Inferior parietal cortex (tissue), 1 donor: ENCODE measurements at regions not wholly inside any gene's neighbourhood (a gene's known extent, or its start where the extent isn't known, plus 50 kb on each side); places are given as distances from the start of the nearest gene placed in this dataset.

Experiments
- DNase-seq: peaks from one replicate; pipeline ENCODE4 v3.0.0-alpha.2; 2016; ENCODE audit errors: extremely low spot score

DNA sequence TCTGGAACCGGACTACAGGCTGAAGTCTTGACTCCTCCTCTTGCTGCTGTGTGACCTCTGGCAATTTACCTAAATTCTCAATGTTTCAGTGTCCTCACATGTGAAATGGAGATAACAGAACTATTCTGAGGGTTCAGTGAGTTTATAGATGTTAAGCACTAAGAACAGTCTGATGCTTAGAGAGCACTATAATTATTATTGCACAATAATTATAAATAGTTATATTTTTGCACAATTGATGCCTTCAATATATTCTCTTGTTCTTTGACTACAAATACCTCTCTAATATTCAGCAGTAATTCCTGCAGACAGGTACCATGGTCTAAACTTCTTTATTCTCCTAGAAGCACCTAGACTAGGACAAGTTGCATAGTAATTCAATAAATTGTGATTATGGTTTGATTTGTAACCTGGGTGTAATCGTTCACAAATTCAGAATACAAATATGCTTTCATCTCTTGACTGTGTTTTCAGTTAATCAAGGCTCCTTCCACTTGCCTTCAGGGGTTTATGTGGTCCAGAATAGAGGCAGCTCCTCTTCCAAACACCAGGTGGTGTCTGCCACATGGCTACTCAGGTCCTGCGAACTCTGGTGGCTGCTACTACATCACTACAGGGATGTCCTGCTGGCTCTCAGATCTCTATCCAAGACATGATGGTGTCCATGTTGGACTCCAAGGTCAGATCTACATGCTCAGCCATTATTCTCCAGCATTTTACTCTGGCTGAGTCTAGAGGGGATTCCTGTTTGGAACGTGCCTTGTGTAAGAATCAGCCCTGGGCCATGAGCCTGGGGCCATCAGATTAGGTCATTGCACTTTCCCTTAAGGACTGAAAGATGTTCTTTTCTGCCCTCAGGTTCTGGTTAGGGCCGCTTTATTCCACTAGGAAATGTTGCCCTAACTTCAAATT, 103.4 kb downstream of the QRFPR start:
- DNase-seq: no peak

DNA sequence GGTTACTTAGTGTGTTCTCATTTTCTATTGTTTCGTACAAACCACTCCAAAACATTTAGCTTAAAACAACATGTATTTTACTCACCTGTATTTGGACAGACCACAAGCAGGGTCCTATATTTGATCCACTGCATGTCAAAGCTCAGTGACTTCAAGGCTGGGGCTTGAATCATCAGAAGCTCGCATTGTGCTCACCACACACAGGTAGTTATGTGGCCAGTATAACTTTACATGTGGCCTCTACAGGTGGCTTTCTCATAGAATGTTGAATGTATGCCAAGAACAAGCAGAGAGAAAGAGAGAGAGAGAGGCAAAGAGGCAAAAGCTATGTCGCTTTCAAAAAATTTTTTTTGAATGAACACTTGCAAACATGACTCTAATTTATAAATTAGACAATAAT, 107.6 kb downstream of the QRFPR start:
- no peak for DNase-seq

DNA sequence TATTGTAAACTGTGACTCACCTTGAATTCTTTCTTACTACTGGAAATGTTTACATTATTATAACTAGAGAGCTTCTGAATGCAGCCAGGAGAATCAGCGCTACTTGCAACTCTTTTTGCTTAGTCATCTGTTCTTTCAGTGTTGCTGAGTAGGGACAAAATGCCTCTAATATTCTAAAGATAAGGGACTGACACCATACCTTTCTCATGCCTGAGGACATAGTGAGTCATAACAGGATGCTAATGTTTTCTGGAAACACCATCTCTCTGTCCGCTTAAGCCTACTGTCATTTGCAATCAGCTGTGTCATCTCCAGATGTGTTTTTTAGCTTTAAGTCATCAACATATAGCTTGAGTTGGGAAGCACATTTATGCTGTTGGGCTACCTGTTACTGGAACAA, 108.3 kb downstream of the QRFPR start:
- DNase-seq: no peak

DNA sequence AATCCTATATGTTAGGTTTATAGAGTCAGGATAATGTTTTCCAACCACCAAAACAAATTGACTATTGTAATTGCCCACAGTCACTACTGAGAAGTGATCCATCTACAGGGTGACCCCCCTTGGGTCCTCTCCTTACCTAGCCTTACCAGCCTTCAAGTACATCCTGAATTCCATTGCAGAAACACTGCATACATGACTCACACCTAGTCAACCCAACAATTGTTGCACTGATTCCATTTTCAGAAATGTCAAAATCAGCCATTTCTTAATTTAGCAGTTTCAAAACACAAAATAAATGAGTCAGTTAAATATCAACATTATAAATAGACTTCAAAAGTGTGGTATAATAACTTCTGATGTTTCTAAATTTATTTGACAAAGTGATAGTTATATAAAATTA, 106.3 kb upstream of the TNIP3 start:
- DNase-seq: no peak

DNA sequence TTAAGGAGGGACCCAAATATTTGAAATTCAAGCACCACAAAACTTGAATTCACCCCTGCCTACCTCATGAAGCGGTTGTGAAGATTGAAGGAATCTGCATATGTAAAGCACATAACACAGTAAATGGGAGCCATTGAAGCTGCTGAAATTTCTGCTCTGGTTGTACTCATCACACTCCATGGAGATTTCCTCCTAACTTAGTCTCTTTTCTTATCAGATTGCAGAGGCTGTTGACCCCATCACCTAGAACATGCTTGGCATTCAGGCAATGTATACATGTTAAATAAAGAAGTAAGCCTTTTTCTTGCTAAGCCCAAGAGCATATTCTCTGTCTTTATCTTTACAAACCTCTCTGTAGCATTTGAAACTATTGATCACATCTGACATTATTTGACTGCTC, 104.9 kb upstream of the TNIP3 start:
- DNase-seq: no peak

DNA sequence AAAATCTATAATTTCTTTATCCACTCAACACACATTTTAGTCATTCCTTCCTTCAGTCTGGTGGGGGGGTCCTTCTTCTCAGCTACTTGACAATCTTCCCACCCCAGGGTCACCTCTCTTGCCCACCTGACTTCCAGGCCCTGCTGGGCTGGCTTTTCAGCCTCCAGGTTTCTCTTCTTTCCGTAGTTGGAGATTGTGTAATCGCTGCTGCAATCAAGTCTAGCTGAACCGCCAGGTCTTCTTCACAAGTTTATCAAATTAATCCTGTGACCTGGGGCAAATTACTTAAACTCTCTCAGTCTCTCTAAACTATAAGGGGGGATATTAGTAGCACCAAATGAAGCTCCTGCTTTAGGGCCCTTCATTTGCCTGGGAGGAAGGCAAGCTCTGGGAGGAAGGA, 102.9 kb upstream of the TNIP3 start:
- no peak for DNase-seq

DNA sequence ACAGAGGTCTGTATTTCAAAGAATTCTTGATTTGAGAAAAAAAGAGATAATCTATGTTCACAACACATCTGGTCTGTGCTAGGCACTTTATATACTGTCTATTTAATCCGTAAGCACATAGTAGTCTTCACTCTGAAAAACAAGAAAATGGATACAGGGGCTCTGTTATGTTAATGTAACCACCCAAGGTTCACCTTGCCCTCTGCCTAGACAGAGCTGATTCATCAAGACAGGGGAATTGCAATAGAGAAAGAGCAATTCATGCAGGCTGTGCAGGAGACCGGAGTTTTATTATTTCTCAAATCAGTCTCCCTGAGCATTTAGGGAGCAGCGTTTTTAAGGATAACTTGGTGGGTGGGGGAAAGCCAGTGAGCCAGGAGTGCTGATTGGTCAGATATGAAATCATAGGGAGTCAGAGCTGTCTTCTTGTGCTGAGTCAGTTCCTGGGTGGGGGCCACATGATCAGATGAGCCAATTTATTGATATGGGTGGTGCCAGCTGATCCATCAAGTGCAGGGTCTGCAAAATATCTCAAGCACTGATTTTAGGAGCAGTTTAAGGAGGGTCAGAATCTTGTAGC, 92.9 kb upstream of the TNIP3 start:
- no peak for DNase-seq

DNA sequence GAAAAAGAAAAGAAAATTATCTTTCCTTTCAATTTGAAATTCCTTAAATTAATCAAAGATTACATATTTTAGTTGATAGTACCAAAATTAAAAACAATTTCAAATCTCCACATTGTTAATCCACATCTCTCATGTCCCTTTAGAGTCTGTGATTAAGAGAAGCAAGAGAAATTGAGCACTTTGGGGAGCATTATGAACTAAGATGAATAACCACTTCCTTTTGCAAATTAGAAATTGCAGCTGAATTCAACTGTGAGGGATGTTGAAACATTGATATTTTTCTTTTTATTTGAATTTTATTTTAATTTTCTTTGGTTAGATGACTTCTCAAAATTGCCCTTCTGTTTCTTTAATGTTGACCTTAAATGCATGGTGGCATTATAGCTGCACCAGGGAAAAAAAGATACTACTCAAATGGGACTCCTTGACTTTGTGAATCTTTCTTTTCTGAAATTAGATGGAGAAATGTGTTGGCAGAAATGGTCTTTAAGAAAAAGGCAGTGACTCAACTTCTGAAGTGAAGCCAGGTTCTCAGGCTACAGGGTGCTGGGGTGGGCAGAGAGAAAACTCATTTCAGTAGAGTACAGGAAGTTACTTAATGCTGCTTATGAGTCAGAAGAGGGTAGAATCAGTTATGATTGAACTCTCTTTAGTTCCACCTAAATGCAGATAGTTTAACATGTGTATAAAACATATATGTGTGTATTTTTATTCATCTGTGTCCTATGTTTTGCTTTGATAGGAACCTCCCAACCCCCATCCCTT, 92.0 kb upstream of the TNIP3 start:
- peak; percentile 32 for DNase-seq

DNA sequence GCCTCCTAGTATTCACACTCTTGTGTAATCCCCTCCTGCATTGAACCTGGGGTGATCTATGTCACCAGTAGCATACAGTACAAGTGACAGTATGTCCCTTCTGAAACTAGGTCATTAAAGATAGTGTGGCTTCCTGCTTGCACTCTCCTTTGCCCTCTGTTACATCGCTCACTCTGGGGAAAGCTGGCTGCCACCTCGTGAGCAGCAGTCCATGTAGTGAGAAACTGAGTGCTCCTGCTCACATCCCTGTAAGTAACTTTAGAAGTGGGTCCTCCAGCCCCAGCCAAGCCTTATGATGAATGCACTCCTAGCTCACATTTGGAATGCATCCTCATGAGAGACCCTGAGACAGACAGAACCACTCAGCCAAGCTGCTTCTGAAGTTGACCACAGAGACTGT, 89.8 kb upstream of the TNIP3 start:
- no peak for DNase-seq

DNA sequence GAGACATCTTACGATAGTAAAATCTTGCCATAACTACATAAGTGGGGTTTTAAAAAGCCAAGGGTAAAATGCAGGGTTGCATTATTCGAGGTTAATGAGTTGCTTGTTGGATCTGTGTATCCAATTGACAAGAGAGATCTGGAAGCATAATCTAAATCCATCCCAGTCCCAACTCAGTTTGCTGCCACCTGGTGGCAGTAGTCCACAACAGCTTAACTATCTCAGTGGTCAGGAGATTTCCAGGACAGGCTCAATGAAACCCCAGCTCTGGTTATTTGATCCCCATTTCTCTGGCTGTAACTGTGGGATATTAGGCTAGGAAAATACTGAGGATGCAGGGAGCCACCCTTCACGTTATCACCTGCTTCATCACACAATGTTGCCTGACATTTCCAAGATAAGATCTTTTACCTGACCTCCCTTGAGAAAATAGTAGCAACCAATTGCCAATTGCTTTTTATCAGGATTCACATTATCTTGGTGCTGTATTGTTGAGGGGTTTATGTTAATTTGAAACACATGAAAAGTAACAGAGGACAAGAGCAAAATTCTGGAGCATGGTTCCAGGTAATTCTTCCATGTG, 88.2 kb upstream of the TNIP3 start:
- peak; percentile 91 for DNase-seq

DNA sequence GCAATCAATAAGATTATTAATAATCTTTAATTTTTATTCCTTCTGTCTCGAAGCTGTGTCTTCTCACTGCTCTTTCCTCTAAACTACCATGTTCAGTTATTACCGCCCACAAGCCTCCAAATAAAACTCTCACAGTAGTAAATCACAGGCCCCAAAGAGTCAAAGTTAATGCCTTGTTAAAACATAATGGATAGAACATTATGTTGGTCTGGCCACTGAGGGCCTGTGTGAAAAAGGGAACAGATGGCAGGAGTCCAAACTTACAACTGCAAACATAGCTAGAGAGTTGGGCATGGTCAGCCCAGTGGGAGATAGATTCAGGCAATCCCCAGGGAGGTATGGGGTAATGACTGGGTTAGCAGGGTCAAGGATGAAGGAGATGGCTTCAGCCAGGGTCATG, 84.6 kb upstream of the TNIP3 start:
- no peak for DNase-seq

DNA sequence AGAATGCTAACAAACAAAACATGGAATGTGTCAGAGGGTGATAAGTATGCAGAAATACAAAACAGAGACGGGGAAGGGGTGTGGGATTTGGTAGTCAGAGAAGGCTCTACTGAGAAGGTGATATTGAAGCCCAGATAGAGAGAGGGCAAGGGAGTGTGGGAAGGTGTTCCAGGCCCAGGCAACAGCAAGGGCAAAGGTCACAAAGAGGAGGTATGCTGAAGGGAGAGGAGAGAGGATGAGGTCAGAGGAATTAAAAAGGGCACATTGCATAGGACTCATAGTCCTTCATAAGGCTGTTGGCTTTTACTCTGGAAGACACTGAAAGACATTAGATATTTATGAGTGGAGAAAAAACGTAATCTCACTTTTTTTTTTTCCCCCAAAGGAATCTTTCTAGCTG, 82.6 kb upstream of the TNIP3 start:
- no peak for DNase-seq

DNA sequence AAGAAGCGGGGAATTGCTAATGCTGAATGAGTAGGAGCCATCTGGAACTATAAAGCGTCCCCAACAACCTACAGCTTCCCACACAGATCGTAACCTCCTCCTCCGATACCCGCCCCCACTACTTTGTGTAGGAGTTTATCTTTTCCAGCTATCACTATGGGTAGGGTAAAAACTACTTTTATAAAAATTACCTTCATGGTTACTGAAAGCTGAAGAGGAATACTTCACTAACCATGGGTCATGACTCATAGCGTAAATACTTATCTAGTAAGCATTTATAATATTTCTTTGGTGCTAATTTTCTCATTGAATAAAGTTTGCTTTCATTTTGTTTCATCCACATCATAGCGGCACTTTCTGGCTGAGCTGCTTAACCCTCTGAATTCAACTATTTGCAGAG, 79.4 kb upstream of the TNIP3 start:
- DNase-seq: no peak

DNA sequence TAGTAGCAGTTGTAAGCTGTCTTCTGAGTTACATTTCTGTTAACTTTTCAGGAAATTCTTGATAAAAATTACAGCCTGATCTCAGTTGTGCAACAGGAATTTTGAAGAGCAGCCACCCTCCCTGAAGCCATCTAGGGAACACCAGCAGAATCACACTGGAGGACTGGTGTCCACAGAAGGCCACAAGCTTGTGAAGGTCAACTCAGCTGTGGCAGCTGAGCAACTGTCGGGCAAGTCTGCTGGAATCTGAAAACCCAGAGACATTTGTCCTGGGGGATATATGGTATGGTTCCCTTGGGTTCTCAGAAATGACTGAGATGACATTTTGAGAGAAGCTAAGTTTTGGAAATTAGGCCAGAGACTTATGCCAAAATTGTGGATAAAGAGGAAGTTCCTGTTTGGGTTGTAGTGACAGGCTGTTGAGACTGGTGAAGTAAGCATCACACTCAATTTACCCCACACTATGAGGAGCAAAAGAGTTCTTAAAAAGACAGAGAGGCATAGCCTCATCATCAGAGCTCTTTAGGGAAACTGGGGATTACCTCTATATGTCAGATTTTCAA, 78.1 kb upstream of the TNIP3 start:
- DNase-seq: no peak

DNA sequence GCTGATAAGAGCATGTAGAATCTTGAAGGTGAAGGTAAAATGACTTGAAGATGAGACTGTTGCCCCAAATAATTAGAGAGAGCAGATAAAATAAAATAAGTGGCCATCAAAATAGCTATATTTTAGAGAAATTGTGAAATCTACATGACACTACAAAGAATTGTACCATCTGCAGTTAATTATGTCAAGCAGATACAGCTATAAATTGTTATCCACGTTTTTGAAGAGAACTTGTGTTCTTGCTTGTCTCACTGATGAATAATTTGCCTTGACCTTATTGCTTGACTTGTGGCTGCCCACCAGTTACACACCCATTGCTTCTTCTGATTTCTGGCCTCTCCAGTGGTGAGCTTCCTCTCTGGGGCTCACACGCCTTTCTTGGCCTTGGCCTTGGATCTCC, 75.8 kb upstream of the TNIP3 start:
- DNase-seq: no peak

DNA sequence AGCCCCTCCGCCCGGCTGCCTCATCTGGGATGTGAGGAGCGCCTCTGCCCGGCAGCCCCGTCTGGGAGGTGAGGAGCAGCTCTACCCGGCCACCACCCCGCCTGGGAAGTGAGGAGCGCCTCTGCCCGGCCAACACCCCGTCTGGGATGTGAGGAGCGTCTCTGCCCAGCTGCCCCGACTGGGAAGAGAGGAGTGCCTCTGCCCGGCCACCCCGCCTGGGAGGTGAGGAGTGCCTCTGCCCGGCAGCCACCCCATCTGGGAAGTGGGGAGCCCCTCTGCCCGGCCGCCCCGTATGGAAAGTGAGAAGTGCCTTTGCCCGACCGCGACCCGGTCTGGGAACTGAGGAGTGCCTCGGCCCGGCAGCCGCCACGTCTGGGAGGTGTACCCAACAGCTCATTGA, 74.3 kb upstream of the TNIP3 start:
- no peak for DNase-seq

DNA sequence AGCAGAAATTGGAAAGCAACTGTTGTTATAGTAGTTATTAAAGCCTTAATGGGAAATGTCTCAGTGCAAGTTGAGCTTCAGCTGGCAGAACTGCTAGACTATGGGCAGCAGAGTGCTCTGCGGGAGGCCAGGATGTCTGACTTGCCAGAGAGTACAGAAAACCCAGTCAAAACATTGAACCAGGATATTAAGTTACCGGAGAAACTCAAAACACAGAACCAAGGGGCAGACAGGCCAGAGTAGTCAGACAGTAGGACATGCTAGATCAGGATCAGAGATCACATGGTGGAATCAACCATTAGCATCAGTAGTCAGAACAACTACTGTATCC, 72.9 kb upstream of the TNIP3 start:
- DNase-seq: no peak

DNA sequence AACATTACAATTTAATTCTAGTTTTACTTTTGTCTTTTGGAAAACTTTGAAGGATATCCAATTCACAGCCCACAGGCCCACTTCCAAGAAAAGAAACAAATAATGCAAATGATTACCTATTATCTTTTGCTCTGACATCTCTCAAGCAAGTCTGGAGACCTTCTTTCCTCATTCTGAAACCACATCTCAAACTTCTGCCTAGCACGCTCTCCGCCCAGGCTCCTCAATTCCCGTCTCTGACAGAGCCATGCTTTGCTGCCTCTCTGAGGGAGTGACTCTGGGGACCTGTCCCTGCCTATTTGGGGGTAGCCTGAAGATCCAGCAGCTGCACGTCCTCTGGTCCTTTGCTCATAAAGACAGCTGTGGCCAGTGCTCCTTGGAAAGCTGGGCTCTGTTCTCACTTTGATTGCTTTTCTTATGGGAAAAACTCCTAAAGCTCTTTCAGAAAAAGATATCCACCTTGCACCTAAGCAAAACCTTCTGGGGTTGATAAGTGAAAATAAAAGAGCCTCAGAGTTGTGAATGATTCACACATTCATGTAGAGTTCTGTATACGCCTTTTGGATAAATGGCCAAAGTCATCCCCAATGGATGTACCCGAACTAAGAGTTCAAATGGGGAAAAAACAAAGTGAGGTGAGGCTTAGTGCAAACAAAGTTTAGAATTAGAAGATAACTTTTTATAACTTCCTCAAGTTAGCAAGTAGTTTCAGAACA, 72.4 kb upstream of the TNIP3 start:
- DNase-seq: no peak

DNA sequence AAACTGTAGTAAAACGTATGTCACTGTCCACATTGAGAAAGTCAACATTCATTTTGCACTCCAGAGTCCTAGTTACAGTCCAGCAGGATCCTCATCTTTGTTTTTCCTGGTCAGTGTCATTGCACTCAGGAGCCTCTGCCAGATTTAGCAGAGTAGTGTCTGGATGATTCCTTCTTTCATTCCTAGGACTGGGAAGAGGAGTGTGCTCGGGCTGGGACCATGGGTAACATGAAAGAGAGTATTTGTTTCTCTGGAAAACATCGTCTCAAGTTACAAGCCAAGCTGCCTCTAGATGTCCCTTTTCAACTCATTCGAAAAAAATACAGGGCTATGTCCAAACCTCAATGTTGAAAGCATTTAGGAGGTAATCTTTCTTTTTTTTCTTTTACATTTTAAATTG, 69.9 kb upstream of the TNIP3 start:
- no peak for DNase-seq

DNA sequence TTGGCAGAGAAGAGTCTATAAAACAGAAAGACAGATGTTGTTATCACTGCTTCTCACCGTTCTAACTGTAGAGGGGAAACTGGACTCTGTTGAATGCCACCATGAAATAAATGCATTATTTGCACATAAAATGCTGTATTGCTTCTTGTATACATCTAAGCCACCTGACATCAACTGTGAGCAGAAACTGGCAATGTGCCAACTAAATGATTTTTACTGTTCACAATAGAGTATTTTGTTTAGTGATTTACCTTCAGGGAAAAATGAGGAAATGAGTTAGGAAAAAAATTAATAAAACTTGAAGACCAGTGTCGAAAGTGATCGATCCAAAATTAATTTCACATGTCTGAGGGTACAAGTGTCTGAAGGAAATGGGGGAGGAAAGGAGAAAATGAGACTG, 65.9 kb upstream of the TNIP3 start:
- no peak for DNase-seq

DNA sequence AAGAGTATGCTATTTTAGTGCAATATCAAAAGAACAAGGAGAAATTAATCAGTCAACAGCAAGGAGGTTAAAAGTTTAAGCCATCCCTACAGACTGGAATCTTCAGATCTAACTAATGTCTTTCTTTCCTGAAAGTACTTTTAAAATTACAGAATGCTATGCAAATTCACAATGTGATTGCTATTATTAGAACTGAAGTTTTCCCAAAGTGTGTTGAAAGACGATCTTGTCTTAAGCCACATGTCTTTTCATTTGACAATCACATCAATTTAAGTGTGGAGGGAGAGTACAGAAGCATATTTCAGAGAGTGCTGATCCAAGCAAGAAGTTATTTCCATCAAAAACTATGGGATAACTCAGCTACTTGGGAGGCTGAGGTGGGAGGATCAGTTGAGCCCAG, 64.7 kb upstream of the TNIP3 start:
- no peak for DNase-seq

DNA sequence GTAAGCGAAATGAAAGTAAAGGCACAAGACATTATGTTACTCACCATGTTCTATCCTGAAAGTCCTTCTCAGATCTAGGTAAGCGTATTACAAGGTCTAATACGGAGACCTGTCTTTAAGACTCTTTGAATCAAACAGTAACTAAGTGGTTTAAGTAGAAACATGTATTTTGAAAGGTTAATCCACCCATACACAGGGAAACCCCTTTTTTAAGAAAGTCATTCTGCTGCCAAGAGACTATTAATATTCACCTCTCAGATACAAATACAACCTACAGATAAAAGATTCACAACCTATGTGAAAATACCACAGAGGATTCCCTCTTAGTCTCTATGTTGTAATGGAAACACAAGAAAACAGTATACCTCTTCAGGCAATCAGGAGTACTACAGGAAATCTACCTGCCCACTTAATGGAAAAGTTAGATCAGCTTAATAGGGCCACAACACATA, 63.2 kb upstream of the TNIP3 start:
- no peak for DNase-seq
